ENCODE measurements at regions not wholly inside any gene's neighbourhood (a gene's known extent, or its start where the extent isn't known, plus 50 kb on each side); places are given as distances from the start of the nearest gene placed in this dataset.

DNA sequence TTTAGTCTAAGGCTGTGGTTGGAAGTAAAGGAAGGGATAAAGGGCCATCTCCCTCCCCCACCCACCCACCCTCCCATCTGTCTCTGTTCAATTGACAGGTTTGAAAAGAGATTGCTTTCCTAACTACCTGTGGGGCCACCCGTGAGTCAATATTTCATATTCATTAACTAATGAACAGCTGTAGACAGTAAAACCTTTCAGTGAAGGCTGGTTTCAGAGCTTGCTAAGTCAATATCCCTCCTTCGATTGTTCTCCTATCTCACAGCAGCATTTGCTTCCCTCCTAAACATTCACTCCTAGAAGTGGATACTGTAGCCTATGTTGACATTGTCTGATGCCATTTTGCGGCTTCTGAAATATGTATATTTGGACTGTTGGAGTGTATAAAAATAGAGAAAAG, 85.9 kb upstream of the SYNPR start:
- TF ChIP-seq, protein P1, sequence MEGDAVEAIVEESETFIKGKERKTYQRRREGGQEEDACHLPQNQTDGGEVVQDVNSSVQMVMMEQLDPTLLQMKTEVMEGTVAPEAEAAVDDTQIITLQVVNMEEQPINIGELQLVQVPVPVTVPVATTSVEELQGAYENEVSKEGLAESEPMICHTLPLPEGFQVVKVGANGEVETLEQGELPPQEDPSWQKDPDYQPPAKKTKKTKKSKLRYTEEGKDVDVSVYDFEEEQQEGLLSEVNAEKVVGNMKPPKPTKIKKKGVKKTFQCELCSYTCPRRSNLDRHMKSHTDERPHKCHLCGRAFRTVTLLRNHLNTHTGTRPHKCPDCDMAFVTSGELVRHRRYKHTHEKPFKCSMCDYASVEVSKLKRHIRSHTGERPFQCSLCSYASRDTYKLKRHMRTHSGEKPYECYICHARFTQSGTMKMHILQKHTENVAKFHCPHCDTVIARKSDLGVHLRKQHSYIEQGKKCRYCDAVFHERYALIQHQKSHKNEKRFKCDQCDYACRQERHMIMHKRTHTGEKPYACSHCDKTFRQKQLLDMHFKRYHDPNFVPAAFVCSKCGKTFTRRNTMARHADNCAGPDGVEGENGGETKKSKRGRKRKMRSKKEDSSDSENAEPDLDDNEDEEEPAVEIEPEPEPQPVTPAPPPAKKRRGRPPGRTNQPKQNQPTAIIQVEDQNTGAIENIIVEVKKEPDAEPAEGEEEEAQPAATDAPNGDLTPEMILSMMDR (IDR thresholded peaks at IDR 0.05): no peak
- TF ChIP-seq POLR2A (IDR thresholded peaks at IDR 0.05): no peak
- TF ChIP-seq POLR2AphosphoS5 (IDR thresholded peaks at IDR 0.05): no peak
- no peak for TF ChIP-seq EP300 (IDR thresholded peaks at IDR 0.05)

Data from sigmoid colon (tissue), 4 donors.